HEK293 (cell line): ENCODE measurements at regions not wholly inside any gene's neighbourhood (a gene's known extent, or its start where the extent isn't known, plus 50 kb on each side); places are given as distances from the start of the nearest gene placed in this dataset.

Source experiments
- BCL11A ChIP-seq: fragments of 450-650 bp; formaldehyde crosslinking; IDR thresholded peaks from 2 replicates; pipeline ENCODE4 v1.5.1; 2016; ENCODE audit warnings: low read depth, missing biosample characterization, missing genetic modification characterization
- CTCF ChIP-seq: fragments of 450-650 bp; formaldehyde crosslinking; IDR thresholded peaks from 2 replicates; pipeline ENCODE4 v1.5.1; 2016; ENCODE audit warnings: missing biosample characterization, missing genetic modification characterization
- GLIS1 ChIP-seq: fragments of 450-650 bp; formaldehyde crosslinking; IDR thresholded peaks from 2 replicates; pipeline ENCODE4 v1.5.1; 2016; ENCODE audit warnings: missing biosample characterization, missing genetic modification characterization
- REST ChIP-seq: fragments of 450-650 bp; formaldehyde crosslinking; IDR thresholded peaks from 2 replicates; pipeline ENCODE4 v1.5.1; 2016; ENCODE audit warnings: missing biosample characterization, missing genetic modification characterization
- TCF7L2 ChIP-seq: IDR thresholded peaks from 2 replicates; pipeline ENCODE4 v1.6.1; 2011; ENCODE audit warnings: low read depth, mild to moderate bottlenecking, inconsistent platforms, low read length, moderate library complexity, borderline replicate concordance
- ZBTB17 ChIP-seq: fragments of 450-650 bp; formaldehyde crosslinking; IDR thresholded peaks from 2 replicates; pipeline ENCODE4 v1.5.1; 2016; ENCODE audit warnings: missing biosample characterization, missing genetic modification characterization
- ZBTB21 ChIP-seq: fragments of 450-650 bp; formaldehyde crosslinking; IDR thresholded peaks from 2 replicates; pipeline ENCODE4 v1.5.1; 2017; ENCODE audit warnings: missing biosample characterization, missing genetic modification characterization
- ZNF629 ChIP-seq: fragments of 450-650 bp; formaldehyde crosslinking; IDR thresholded peaks from 2 replicates; pipeline ENCODE4 v1.5.1; 2017; ENCODE audit warnings: missing biosample characterization, missing genetic modification characterization
- ZNF660 ChIP-seq: fragments of 450-650 bp; IDR thresholded peaks from 2 replicates; pipeline ENCODE4 v1.5.1; 2018; ENCODE audit warnings: missing biosample characterization, mild to moderate bottlenecking, missing genetic modification characterization
- TF ChIP-seq, protein P1 (sequence below): fragments of 450-650 bp; formaldehyde crosslinking; IDR thresholded peaks from 2 replicates; pipeline ENCODE4 v1.5.1; 2017; ENCODE audit warnings: missing biosample characterization, missing genetic modification characterization

DNA sequence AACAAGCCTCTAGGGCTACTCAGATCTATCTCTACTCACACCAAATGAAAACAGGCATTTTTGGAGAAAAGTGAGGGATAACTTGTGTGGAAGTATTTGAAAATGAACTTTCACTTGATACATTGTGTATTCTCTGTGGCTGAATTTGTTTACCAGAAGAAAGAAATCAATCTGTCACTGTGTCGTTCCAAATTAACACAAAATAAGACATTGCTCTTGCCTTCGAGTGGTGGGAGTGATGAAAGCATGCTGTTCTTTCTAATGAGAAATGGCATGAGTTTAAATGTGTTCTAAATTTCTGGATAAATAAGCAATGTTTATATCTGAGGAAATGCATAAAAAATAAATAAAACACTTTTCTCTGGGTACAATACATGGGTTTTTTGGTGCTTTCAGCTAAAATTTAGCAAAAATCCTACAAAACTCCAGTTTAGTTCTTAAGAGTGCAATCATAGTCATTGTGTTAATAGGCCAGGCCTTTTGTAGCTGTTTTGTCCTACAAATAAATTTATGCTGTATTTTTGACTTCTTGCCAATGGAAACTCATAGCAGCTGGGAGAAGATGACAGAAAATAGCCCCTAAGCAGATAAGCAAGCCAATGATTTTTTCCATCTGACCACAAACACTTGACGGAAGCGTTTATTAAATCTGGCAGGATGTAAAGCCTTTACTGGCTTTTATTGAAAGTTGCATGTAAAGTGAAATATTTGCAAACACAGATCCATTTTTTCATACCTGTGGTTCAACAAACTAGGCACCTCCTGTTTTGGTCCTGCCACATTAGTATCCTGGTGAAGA is 1064.1 kb upstream of the GHITM start:
- TF ChIP-seq ZBTB21 (tag by site-specific recombination) (no peak), ZNF629 (tag by site-specific recombination) (no peak), TCF7L2 (no peak), BCL11A (no peak), ZBTB17 (tag by site-specific recombination) (no peak), REST (tag by site-specific recombination) (no peak), GLIS1 (tag by site-specific recombination) (no peak), CTCF (no peak), ZNF660 (tag by site-specific recombination) (no peak)
- TF ChIP-seq, protein P1, sequence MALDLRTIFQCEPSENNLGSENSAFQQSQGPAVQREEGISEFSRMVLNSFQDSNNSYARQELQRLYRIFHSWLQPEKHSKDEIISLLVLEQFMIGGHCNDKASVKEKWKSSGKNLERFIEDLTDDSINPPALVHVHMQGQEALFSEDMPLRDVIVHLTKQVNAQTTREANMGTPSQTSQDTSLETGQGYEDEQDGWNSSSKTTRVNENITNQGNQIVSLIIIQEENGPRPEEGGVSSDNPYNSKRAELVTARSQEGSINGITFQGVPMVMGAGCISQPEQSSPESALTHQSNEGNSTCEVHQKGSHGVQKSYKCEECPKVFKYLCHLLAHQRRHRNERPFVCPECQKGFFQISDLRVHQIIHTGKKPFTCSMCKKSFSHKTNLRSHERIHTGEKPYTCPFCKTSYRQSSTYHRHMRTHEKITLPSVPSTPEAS: no peak
